A673 (cell line): ENCODE measurements at regions not wholly inside any gene's neighbourhood (a gene's known extent, or its start where the extent isn't known, plus 50 kb on each side); places are given as distances from the start of the nearest gene placed in this dataset.

Experiments used
- BruUV-seq: library from RNA; stranded (reverse); fragments of 400-500 nt; replicated peaks from 2 replicates; lab custom pipeline; 2021; lab: Mats Ljungman, UMichigan
- CTCF ChIA-PET: fragments of 300-600 bp; sonication (Branson Sonifier 250); formaldehyde crosslinking; loops from one replicate; lab custom pipeline; 2022; ENCODE audit warnings: antibody characterized with exemption; lab: Charles Lee
- POLR2A ChIA-PET: fragments of 300-600 bp; sonication (Branson Sonifier 250); formaldehyde crosslinking; loops from one replicate; lab custom pipeline; 2022; ENCODE audit warnings: antibody characterized with exemption; ENCODE audit not compliant: low non-redundant PET; lab: Charles Lee
- DNase-seq: peaks from one replicate; pipeline ENCODE4 v3.0.0-alpha.2; 2015; ENCODE audit warnings: low spot score
- H3K27ac ChIP-seq: fragments of 200-600 bp; sonication (generic); 2 replicates; pipeline ENCODE4 v1.5.1; 2016; ENCODE audit warnings: mixed run types, low read depth, mild to moderate bottlenecking, mixed read lengths, antibody characterized with exemption, low read length; ENCODE audit not compliant: poor library complexity, severe bottlenecking
- H3K27me3 ChIP-seq: fragments of 200-600 bp; sonication (generic); replicated peaks from 2 replicates; pipeline ENCODE4 v1.6.1; 2017; ENCODE audit warnings: mixed run types, low read depth, mild to moderate bottlenecking, mixed read lengths, antibody characterized with exemption, low read length; ENCODE audit not compliant: insufficient read depth, poor library complexity
- H3K36me3 ChIP-seq: fragments of 200-600 bp; sonication (generic); 2 replicates; pipeline ENCODE4 v1.6.1; 2016; ENCODE audit warnings: mixed run types, mild to moderate bottlenecking, mixed read lengths, antibody characterized with exemption, low read length; ENCODE audit not compliant: insufficient read depth, poor library complexity, severe bottlenecking
- H3K4me1 ChIP-seq: fragments of 200-600 bp; sonication (generic); 2 replicates; pipeline ENCODE4 v1.6.1; 2017; ENCODE audit warnings: mixed run types, mild to moderate bottlenecking, mixed read lengths, antibody characterized with exemption, low read length; ENCODE audit not compliant: insufficient read depth, poor library complexity, severe bottlenecking
- H3K4me3 ChIP-seq: fragments of 200-600 bp; sonication (generic); 2 replicates; pipeline ENCODE4 v1.5.1; 2016; ENCODE audit warnings: low read depth, mixed run types, mild to moderate bottlenecking, mixed read lengths, low read length; ENCODE audit not compliant: poor library complexity, severe bottlenecking
- H3K9me3 ChIP-seq: fragments of 200-600 bp; sonication (generic); 2 replicates; pipeline ENCODE4 v1.6.1; 2016; ENCODE audit warnings: mixed run types, low read depth, mild to moderate bottlenecking, mixed read lengths, antibody characterized with exemption, low read length; ENCODE audit not compliant: poor library complexity, severe bottlenecking
- EZH2 ChIP-seq: fragments of 200-600 bp; sonication (generic); IDR thresholded peaks from 2 replicates; pipeline ENCODE4 v1.6.1; 2017; ENCODE audit warnings: borderline replicate concordance, low read depth, mild to moderate bottlenecking, mixed read lengths, antibody characterized with exemption, low read length; ENCODE audit not compliant: poor library complexity, severe bottlenecking
- intact Hi-C: fragments of 100-400 bp; cut with micrococcal nuclease; formaldehyde crosslinking; loops from one replicate; pipeline ENCODE4 v1.10.0; 2022; ENCODE audit not compliant: unreplicated experiment
- TF ChIP-seq, protein P1 (sequence below): fragments of 300-800, 200-600 bp; sonication (generic); conservative IDR thresholded peaks from 2 replicates; pipeline ENCODE4 v1.5.1; 2017; ENCODE audit warnings: low read depth, mild to moderate bottlenecking, antibody characterized with exemption, low read length, moderate library complexity, mixed read lengths

DNA sequence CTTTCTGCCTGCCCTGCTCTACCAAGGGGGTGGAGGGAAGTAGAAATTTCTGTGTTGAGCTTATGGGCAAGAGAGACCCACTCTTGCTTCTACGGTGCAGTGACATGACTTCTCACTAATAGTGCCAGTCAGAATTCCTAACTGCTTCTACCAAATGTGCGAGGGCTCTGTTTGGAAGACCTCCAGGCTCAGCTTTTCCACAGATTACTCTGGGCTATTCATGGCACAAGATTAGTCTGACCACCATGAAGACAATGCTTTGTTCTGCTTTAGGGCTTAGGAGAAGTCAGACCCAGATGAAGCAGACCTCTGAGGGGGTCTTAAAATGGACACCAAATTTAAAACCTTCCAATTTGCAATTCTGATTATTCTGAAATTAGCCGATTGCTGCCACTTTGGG, 195.9 kb upstream of the TBC1D5 start:
- BruUV-seq = no TSS peak
- Histone ChIP-seq H3K4me3 (no peak overlapping the region), H3K27me3 (peaks cover 46% of the 10 kb centered on the region), H3K36me3 (no peaks in the 10 kb centered on the region), H3K9me3 (no peaks in the 10 kb centered on the region), H3K4me1 (no peaks in the 10 kb centered on the region), H3K27ac (no peak overlapping the region)
- no peak for TF ChIP-seq EZH2
- TF ChIP-seq, protein P1, sequence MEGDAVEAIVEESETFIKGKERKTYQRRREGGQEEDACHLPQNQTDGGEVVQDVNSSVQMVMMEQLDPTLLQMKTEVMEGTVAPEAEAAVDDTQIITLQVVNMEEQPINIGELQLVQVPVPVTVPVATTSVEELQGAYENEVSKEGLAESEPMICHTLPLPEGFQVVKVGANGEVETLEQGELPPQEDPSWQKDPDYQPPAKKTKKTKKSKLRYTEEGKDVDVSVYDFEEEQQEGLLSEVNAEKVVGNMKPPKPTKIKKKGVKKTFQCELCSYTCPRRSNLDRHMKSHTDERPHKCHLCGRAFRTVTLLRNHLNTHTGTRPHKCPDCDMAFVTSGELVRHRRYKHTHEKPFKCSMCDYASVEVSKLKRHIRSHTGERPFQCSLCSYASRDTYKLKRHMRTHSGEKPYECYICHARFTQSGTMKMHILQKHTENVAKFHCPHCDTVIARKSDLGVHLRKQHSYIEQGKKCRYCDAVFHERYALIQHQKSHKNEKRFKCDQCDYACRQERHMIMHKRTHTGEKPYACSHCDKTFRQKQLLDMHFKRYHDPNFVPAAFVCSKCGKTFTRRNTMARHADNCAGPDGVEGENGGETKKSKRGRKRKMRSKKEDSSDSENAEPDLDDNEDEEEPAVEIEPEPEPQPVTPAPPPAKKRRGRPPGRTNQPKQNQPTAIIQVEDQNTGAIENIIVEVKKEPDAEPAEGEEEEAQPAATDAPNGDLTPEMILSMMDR = no peak
- intact Hi-C loops = no loop called here
- ChIA-PET POLR2A (no interaction called here), CTCF (no interaction called here)
- DNase-seq = no peak

DNA sequence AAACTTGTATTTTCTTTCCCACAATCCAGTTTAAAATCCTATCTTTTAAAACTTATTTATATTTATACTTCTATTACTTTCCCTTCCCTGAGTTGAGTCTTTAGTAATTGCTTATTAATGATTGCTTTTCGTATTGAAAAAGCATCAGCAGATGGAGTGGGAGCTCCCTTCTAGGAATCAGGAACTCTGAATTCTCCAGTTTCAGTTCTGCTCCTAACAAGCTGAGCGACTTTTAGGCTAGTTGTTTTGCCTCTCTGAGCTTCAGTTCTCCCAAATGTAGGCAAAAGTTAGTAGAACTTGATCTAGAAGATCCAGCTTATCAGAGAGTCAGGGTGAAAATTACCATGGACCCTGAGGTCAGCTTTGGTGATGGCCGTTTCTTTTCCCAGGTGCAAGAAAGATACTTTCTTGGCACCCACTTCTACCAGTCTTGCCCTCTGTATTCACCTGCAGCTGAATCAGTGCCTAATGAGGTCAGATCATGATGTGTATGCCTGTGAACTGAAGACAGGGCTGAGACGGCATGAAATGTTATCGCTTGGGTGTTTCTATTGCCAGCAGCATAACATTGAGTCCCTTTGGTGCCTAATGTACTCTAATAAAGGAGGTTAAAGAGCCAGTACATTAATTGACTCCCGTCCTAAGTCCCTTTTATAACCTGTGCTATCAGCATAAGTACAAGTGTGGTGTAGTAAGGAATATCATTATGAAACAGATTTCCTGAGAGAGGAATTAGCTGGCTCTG, 194.5 kb upstream of the TBC1D5 start:
- ChIA-PET POLR2A (no interaction called here), CTCF (no interaction called here)
- H3K27ac ChIP-seq = no peak overlapping the region
- H3K36me3 ChIP-seq = no peaks in the 10 kb centered on the region
- no peaks in the 10 kb centered on the region for H3K9me3 ChIP-seq
- intact Hi-C loops = no loop called here
- DNase-seq = no peak
- peaks cover 50% of the 10 kb centered on the region for H3K27me3 ChIP-seq
- H3K4me3 ChIP-seq = no peak overlapping the region
- TF ChIP-seq, protein P1 = no peak
- no peak for TF ChIP-seq EZH2
- BruUV-seq = no TSS peak
- H3K4me1 ChIP-seq = no peaks in the 10 kb centered on the region

DNA sequence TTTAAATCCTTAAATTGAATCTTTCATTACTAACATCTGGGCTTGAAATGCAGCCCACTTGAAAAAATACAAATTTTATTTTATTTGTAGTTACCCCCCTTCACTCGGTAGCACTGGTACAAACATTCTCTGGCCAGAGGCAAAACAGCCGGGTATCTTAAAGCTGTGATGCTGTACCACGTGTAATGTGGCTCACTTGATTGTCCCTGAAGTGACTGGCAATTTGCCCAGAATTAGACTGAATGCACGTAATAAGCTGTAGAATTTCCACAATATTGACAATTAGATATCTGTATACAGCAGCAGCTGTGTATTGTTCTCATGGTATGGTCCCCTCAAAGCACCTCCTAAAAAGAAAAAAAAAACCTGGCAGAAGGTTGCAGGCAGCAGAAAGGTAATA, 192.8 kb upstream of the TBC1D5 start:
- no peaks in the 10 kb centered on the region for H3K4me1 ChIP-seq
- intact Hi-C loops = no loop called here
- POLR2A ChIA-PET = no interaction called here
- no peaks in the 10 kb centered on the region for H3K9me3 ChIP-seq
- BruUV-seq = no TSS peak
- no peak overlapping the region for H3K27ac ChIP-seq
- no peak for TF ChIP-seq EZH2
- TF ChIP-seq, protein P1 = no peak
- no peak overlapping the region for H3K4me3 ChIP-seq
- H3K27me3 ChIP-seq = peaks cover 40% of the 10 kb centered on the region
- peak; percentile 3 for DNase-seq
- CTCF ChIA-PET = no interaction called here
- H3K36me3 ChIP-seq = no peaks in the 10 kb centered on the region
